ENCODE measurements at regions not wholly inside any gene's neighbourhood (a gene's known extent, or its start where the extent isn't known, plus 50 kb on each side); places are given as distances from the start of the nearest gene placed in this dataset.
"Not testable (repeated sequence)": the region's sequence is repeated elsewhere in the genome, so short reads cannot be mapped to it uniquely, and the experiment has no call there.

- DNase-seq: no peak
Observed at GRCh38 chrX:96002431-96002830, 682.2 kb upstream of the DIAPH2 start.

GRCh38 chrX:96004386-96004785, 680.3 kb upstream of the DIAPH2 start:
- no peak for DNase-seq

- no peak for DNase-seq
Observed at GRCh38 chrX:96006281-96006680, 678.4 kb upstream of the DIAPH2 start.

GRCh38 chrX:96027407-96027806, 657.2 kb upstream of the DIAPH2 start:
- DNase-seq: no peak

GRCh38 chrX:96052078-96052477, 632.6 kb upstream of the DIAPH2 start:
- DNase-seq: no peak

- no peak for DNase-seq
Observed at GRCh38 chrX:96081891-96082290, 602.8 kb upstream of the DIAPH2 start.

GRCh38 chrX:96094616-96095015, 590.0 kb upstream of the DIAPH2 start:
- DNase-seq: no peak

GRCh38 chrX:96098471-96098870, 586.2 kb upstream of the DIAPH2 start:
- no peak for DNase-seq

GRCh38 chrX:96102997-96103396, 581.6 kb upstream of the DIAPH2 start:
- no peak for DNase-seq

- no peak for DNase-seq
Observed at GRCh38 chrX:96112689-96113088, 572.0 kb upstream of the DIAPH2 start.

GRCh38 chrX:96126182-96126581, 558.5 kb upstream of the DIAPH2 start:
- no peak for DNase-seq

- not testable (repeated sequence) for DNase-seq
Observed at GRCh38 chrX:96128058-96128457, 556.6 kb upstream of the DIAPH2 start.

- no peak for DNase-seq
Observed at GRCh38 chrX:96140796-96141195, 543.8 kb upstream of the DIAPH2 start.

- DNase-seq: no peak
Observed at GRCh38 chrX:96147681-96148080, 537.0 kb upstream of the DIAPH2 start.

GRCh38 chrX:96170626-96171025, 514.0 kb upstream of the DIAPH2 start:
- DNase-seq: no peak

- no peak for DNase-seq
Observed at GRCh38 chrX:96176921-96177320, 507.7 kb upstream of the DIAPH2 start.

- no peak for DNase-seq
Observed at GRCh38 chrX:96181605-96182004, 503.0 kb upstream of the DIAPH2 start.

- DNase-seq: no peak
Observed at GRCh38 chrX:96182366-96182765, 502.3 kb upstream of the DIAPH2 start.

GRCh38 chrX:96183391-96183790, 501.3 kb upstream of the DIAPH2 start:
- no peak for DNase-seq

GRCh38 chrX:96183843-96184242, 500.8 kb upstream of the DIAPH2 start:
- DNase-seq: no peak

- no peak for DNase-seq
Observed at GRCh38 chrX:96204928-96205327, 479.7 kb upstream of the DIAPH2 start.

GRCh38 chrX:96211953-96212352, 472.7 kb upstream of the DIAPH2 start:
- DNase-seq: no peak

- DNase-seq: not testable (repeated sequence)
Observed at GRCh38 chrX:96214681-96215080, 470.0 kb upstream of the DIAPH2 start.

- no peak for DNase-seq
Observed at GRCh38 chrX:96224279-96224678, 460.4 kb upstream of the DIAPH2 start.

- DNase-seq: no peak
Observed at GRCh38 chrX:96244955-96245354, 439.7 kb upstream of the DIAPH2 start.

- no peak for DNase-seq
Observed at GRCh38 chrX:96246436-96246835, 438.2 kb upstream of the DIAPH2 start.

Data from retina (tissue), 1 donor.